ENCODE measurements at regions not wholly inside any gene's neighbourhood (a gene's known extent, or its start where the extent isn't known, plus 50 kb on each side); places are given as distances from the start of the nearest gene placed in this dataset.

DNA sequence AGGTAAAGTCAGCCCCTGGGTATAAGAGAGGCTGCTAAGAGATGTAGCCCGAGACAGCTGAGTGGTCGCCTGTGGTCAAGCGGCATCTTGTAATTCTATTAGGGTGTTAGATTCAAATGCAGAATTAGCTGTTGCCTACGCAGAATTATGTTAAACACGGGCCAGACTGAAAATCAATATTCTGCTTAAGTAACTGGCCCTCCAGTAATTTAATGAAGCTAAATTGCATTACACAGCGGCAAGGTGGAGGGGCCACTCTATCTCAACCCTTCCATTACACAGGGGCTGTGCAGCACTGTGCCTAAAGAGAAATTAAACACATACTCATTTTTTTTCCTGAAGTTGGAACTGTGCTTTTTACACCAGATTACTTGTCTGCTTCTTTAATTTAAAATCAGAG, 448.5 kb upstream of the MGMT start:
- no peak for TF ChIP-seq EZH2 (IDR thresholded peaks at IDR 0.05; ENCODE audit: borderline replicate concordance)
- TF ChIP-seq, protein P1, sequence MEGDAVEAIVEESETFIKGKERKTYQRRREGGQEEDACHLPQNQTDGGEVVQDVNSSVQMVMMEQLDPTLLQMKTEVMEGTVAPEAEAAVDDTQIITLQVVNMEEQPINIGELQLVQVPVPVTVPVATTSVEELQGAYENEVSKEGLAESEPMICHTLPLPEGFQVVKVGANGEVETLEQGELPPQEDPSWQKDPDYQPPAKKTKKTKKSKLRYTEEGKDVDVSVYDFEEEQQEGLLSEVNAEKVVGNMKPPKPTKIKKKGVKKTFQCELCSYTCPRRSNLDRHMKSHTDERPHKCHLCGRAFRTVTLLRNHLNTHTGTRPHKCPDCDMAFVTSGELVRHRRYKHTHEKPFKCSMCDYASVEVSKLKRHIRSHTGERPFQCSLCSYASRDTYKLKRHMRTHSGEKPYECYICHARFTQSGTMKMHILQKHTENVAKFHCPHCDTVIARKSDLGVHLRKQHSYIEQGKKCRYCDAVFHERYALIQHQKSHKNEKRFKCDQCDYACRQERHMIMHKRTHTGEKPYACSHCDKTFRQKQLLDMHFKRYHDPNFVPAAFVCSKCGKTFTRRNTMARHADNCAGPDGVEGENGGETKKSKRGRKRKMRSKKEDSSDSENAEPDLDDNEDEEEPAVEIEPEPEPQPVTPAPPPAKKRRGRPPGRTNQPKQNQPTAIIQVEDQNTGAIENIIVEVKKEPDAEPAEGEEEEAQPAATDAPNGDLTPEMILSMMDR (IDR thresholded peaks at IDR 0.05; ENCODE audit: poor library complexity): no peak
